GM19467 (cell line): ENCODE measurements at regions not wholly inside any gene's neighbourhood (a gene's known extent, or its start where the extent isn't known, plus 50 kb on each side); places are given as distances from the start of the nearest gene placed in this dataset.

Source experiments
- ATAC-seq: cut with Tn5 transposase; IDR thresholded peaks from one replicate; pipeline ENCODE4 v1.9.1; 2021; ENCODE audit warnings: mild to moderate bottlenecking, moderate library complexity; ENCODE audit not compliant: unreplicated experiment

DNA sequence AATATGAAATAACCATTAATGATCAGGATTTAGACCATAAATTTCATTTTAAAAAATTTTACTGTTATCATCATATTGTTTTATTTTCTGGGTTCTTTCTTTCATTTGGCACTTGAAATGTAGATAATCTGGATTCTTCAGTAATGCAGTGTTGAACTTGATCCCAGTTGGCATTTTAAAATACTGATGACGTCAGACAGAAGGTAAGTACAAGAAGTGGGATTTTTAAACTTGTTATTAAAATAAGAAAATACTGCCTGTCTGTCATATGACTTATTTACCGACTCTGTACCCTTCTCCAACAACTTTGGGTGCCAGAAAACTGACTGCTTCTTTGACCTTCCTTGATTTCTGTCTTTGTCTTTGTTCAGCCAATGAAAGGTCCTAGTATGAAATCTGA is 415.1 kb upstream of the NEGR1 start:
- ATAC-seq = no peak

DNA sequence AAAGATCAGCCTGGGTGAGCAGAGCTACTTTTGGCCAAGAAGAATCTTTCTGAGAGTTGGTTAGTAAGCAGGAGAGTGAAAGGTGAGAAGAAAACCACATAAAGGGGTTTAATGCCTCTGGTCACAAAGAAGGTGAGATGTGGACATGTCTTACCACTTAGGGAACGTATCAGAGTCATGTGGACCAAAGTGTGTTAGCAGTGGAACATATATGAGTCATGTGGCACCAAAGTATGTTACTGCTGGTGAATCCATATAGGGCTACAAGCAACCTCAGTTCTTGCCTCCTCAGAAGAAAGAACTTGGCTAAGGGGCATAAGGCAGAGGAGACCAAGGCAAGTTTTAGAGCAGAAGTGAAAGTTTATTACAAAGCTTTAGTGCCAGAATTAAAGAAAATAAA is 411.6 kb upstream of the NEGR1 start:
- no peak for ATAC-seq

DNA sequence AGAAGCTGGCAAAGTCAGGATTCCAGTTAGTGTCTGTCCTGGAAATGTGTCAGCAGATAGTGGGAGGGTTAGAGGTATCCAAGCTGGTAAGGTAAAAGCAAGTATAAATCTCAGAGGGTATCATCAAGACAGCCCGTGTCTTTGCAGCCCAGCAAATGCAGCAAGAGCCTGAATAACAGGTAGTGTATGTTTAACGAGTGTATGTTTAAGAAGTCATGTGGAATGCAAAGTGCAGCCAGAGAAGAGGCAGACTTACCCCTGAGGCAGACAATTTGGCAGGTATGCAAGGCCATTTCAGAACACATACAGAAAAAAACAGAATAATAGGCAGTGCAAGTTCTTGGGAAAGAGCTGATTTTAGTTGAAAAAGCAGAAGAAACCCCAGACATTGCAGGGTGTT is 411.0 kb upstream of the NEGR1 start:
- no peak for ATAC-seq

DNA sequence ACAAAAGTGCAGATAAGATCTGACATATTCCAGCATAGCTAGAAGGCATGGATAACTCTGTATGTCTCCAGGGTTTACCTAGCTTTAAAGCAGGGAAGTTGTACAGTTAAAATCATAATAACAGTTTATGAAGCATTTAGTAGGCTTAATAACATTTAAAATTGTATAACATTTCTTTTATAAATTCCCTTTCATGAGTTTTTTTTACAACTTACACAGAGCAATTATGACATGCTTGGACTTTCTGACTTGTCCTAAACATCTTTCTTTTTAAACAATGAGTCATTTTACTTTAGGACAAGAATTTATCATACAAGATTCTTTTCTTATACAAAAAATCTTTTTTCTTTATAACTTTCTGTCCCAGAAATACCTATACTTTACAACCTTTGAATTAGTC is 408.5 kb upstream of the NEGR1 start:
- ATAC-seq = no peak

- ATAC-seq = no peak
These were observed 396.3 kb upstream of the NEGR1 start for GRCh38 chr1:72678683-72679082.

DNA sequence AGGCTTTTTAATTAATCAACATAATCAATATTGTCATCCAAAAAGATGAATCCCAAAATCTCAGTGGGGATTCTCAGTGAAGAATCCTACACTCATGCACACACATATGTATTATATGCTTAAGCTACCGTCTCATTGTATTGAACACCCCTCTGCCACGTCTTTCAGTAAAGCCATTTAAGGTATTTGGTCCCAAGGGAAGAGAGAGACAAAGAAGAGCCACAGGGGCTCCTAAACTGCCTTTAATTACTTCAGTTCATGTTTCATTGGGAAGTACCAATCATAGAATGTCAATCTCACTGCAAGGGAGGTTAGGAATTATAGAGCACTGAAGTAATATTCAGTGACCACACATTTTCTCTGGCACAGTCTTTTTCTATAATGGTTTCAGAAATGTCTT is 388.6 kb upstream of the NEGR1 start:
- ATAC-seq = no peak

- no peak for ATAC-seq
These were observed 380.6 kb upstream of the NEGR1 start for GRCh38 chr1:72662918-72663317.

- no peak for ATAC-seq
These were observed 368.6 kb upstream of the NEGR1 start for GRCh38 chr1:72650843-72651435.

DNA sequence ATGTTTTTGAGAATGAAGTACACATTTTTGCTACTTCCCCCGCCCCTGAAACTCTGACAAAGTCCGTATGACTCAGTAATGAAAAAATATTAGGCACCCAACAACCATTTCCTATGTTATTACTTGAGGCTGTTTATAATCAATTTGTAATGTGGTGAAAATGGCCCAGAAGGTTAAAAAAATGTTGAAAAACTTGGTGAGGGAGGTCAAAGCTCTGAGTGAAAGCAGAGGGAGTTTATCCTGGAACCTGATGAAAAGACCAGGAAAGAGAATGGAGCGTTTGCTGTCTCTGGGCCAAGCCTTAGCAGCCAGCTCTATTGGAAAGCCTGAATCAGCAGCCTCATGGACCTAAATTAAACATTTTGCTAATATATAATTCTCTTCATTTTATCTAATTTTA is 367.7 kb upstream of the NEGR1 start:
- no peak for ATAC-seq

- ATAC-seq = no peak
These were observed 367.0 kb upstream of the NEGR1 start for GRCh38 chr1:72649211-72649888.

DNA sequence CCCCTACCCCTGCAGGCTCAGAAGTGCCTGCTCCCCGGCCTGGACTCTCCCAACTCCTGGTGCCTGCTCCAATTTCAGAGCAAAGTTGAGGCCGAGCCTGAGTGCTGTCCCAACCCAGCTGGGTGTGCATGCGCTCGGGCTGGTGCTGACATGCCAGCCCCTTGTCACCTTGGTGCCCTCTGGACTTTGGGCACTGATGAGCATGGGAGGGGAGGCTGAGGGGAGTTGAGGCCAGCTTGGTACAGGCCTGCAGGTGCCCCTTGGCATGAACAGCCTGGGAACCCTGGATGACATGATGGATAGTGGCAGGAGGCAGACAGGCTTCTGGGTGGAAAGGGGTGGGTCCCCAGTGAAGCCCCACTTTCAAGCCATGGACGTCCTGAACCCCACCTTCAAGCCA is 366.1 kb upstream of the NEGR1 start:
- ATAC-seq = no peak

DNA sequence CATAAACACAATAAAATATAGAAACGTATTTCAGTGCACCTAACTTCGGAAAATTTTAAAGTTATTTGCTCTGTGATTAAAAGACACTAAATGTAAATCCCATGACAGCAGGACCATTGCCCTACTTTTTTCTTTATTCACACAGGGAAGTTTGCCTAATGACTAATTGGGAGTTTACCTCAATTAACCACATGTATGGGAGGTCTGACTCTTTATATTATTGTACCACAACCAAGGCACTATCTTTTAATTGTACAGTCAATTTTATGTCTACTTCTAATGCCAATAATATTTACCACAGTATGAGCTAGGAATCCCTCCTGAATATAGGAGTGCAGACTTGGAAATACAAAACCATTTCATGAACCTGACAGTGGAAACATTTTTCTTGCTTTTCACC is 360.8 kb upstream of the NEGR1 start:
- ATAC-seq = no peak

DNA sequence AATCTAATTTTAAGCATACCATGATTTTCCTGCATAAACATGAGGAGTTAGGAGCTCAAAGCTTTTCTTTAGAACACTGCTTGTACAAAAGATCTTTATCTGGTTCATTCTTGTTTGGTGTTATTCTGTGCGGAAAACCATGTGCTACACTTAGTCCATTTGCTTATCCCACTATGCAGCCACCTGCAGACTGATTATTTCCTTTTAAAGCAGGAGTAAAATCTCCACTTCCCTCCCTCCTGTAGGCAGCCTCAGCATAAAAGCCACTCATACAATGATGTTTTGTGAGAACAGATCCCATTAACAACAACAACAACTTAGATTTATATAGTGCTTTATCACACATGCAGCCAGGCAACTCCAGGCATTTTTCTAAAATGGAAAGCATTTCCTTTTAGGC is 355.3 kb upstream of the NEGR1 start:
- no peak for ATAC-seq

DNA sequence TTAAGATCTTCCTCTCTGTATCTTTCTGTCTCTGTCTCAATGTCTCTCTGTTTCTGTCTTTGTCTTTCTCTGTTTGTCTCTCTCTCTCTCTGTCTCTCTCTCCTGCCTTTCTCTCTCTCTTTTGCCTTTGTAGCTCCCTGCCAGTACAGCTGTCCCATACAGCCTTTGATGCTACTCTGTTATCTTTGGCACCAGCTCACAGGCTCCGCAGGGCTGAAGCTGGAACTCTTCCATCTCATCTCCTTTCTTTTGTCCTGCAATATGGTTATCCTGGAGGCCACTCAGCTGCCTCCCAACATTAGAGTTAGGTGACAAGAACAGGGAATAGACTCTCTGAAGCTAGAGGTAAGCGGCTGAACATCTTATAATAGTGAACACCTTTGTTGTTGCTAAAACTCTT is 354.3 kb upstream of the NEGR1 start:
- no peak for ATAC-seq

- no peak for ATAC-seq
These were observed 353.4 kb upstream of the NEGR1 start for GRCh38 chr1:72635719-72636118.

DNA sequence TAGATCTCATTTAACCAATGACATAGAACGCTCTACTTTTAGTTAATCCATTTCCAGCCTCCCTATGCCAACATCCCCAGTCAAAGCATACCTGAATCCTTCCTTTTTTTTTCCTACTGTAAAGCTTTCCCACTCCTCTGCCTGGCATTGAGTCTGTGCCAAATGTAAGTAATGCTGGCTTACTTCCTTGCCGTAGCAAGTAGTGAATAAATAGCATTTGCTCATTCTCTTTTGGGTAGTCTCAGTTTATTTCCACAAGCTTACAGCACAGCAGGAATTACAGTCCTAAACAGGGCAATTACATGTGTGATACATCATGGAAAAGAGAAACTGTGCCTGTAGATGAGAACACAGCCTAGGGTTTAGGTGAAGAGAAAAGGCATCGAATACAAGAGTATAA is 352.6 kb upstream of the NEGR1 start:
- ATAC-seq = no peak

DNA sequence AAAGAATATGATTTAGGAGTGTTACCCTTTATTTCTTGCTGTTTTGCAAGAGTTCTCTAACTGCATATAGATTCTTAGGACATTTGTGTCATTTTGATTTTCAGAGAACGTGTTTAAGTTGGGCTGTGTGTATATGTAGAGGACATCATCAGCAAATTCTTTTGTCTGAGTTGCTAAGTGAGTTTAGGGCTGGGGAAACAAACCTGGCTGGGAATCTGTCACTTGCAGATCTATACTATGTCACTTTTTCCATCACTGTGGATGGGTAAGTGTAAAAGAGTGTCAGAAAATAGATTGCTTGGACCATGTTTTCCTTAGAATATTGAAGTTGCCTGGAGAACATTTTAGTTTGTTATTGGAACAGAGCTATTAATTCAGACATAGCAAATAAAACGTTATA is 349.1 kb upstream of the NEGR1 start:
- no peak for ATAC-seq

GRCh38 chr1:72623299-72623708 is 341.0 kb upstream of the NEGR1 start:
- no peak for ATAC-seq

GRCh38 chr1:72620453-72620852 is 338.1 kb upstream of the NEGR1 start:
- no peak for ATAC-seq

DNA sequence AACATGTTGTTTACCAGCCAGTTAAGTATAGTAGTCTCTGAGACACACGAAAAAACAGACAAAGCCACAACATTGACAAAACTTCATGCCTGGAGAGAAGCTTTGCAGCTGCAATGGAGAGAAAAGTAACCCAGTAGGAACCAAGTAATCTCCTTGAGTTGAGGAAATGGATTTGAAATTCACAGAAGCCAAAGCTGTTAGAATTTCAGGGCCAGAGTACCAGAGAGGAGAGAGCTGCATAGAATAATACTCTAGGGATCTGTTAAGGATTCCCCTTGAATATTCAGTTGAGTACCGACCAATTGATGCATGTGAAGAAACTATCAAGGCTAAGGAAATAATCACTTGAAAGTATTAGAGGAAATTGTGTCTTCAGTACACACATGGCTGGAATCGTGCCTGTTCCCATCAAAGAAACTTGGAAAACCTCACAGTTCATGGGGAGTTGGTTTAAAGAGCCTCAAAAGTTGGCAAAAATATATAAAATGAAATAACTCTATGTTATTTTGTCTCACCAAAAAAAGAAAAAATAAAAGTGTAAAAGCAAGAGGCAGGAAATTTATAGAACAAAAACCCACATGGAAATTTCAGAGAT is 324.0 kb upstream of the NEGR1 start:
- no peak for ATAC-seq

- ATAC-seq = no peak
These were observed 318.8 kb upstream of the NEGR1 start for GRCh38 chr1:72601035-72601674.

- no peak for ATAC-seq
These were observed 303.8 kb upstream of the NEGR1 start for GRCh38 chr1:72586023-72586685.
